PC-9 (cell line): ENCODE measurements at regions not wholly inside any gene's neighbourhood (a gene's known extent, or its start where the extent isn't known, plus 50 kb on each side); places are given as distances from the start of the nearest gene placed in this dataset.

ENCODE experiments used
- BruUV-seq: library from RNA; stranded (reverse); fragments of 400-500 nt; replicated peaks from 2 replicates; lab custom pipeline; 2021; lab: Mats Ljungman, UMichigan
- CTCF ChIA-PET: fragments of 300-600 bp; sonication (Branson Sonifier 250); formaldehyde crosslinking; loops from one replicate; lab custom pipeline; 2022; ENCODE audit warnings: antibody characterized with exemption; lab: Charles Lee
- POLR2A ChIA-PET: fragments of 300-600 bp; sonication (Branson Sonifier 250); formaldehyde crosslinking; loops from one replicate; lab custom pipeline; 2022; ENCODE audit warnings: antibody characterized with exemption; ENCODE audit not compliant: unreplicated experiment; lab: Charles Lee
- DNase-seq, 2 experiments: peaks; one replicate each; pipeline versions ENCODE4 v3.0.0 to v3.0.0-alpha.2; 2015 to 2022; ENCODE audit warnings: mixed read lengths in 1 of 2
- H2AFZ ChIP-seq: fragments of 200-600 bp; sonication (generic); 2 replicates; pipeline ENCODE4 v1.8.1; 2017; ENCODE audit warnings: antibody characterized with exemption
- H3F3A ChIP-seq: fragments of 200-600 bp; sonication (generic); 2 replicates; pipeline ENCODE4 v1.8.1; 2017; ENCODE audit warnings: antibody characterized with exemption, mild to moderate bottlenecking, low read depth; ENCODE audit not compliant: insufficient read depth
- H3K27ac ChIP-seq: fragments of 200-600 bp; sonication (generic); 2 replicates; pipeline ENCODE4 v1.6.1; 2016; ENCODE audit warnings: mixed run types
- H3K27me3 ChIP-seq: fragments of 200-600 bp; sonication (generic); 2 replicates; pipeline ENCODE4 v1.6.1; 2016; ENCODE audit warnings: low read depth, mixed run types; ENCODE audit not compliant: insufficient read depth
- H3K36me3 ChIP-seq: fragments of 200-600 bp; sonication (generic); 2 replicates; pipeline ENCODE4 v1.6.1; 2016; ENCODE audit warnings: low read depth, mixed run types
- H3K4me1 ChIP-seq: fragments of 200-600 bp; sonication (generic); replicated peaks from 2 replicates; pipeline ENCODE4 v1.6.1; 2016; ENCODE audit warnings: mixed run types; ENCODE audit not compliant: insufficient read depth
- H3K4me2 ChIP-seq: fragments of 200-600 bp; sonication (generic); 2 replicates; pipeline ENCODE4 v1.6.1; 2017; ENCODE audit warnings: mixed run types
- H3K4me3 ChIP-seq: fragments of 200-600 bp; sonication (generic); 2 replicates; pipeline ENCODE4 v1.6.1; 2016; ENCODE audit warnings: mixed run types
- H3K79me2 ChIP-seq: fragments of 200-600 bp; sonication (generic); 2 replicates; pipeline ENCODE4 v1.6.1; 2017; ENCODE audit warnings: low read depth, mixed run types
- H3K9me2 ChIP-seq: fragments of 200-600 bp; sonication (generic); 2 replicates; pipeline ENCODE4 v1.8.1; 2017; ENCODE audit warnings: mild to moderate bottlenecking; ENCODE audit not compliant: insufficient read depth
- H3K9me3 ChIP-seq: fragments of 200-600 bp; sonication (generic); 2 replicates; pipeline ENCODE4 v1.8.1; 2016; ENCODE audit warnings: low read depth; ENCODE audit not compliant: insufficient read depth
- H4K20me1 ChIP-seq: fragments of 200-600 bp; sonication (generic); 2 replicates; pipeline ENCODE4 v1.8.1; 2017; ENCODE audit not compliant: insufficient read depth
- CTCF ChIP-seq: fragments of 200-600 bp; sonication (generic); conservative IDR thresholded peaks from 2 replicates; pipeline ENCODE4 v1.6.1; 2017; ENCODE audit warnings: mixed run types, antibody characterized with exemption, mild to moderate bottlenecking, moderate library complexity
- EZH2 ChIP-seq: fragments of 200-600 bp; sonication (generic); IDR thresholded peaks from 2 replicates; pipeline ENCODE4 v1.8.0; 2017; ENCODE audit warnings: antibody characterized with exemption, low read depth
- intact Hi-C: fragments of 100-400 bp; cut with micrococcal nuclease; formaldehyde crosslinking; loops from one replicate; pipeline ENCODE4 v1.10.0; 2022; ENCODE audit not compliant: unreplicated experiment

- intact Hi-C loops = loop anchor here (2.0 to 5.0 kb wide), 3 partner anchors 31 to 187 kb away; no protein-coding TSS in a partner anchor
- H3K4me3 ChIP-seq = no peak overlapping the region
- peaks cover 5% of the 10 kb centered on the region; the same call in 1 of the 2 replicates for H4K20me1 ChIP-seq
- peaks cover 43% of the 10 kb centered on the region for H3K4me1 ChIP-seq
- POLR2A ChIA-PET = interaction anchor here (0.6 to 0.7 kb wide), 3 partner anchors 65 to 185 kb away, joined by 4 to 6 read pairs (median 6); no protein-coding TSS in a partner anchor
- no peaks in the 10 kb centered on the region for H3K9me3 ChIP-seq
- DNase-seq = no peak
- peak overlapping the region; percentile 85; the same call in 1 of the 2 replicates for H3K4me2 ChIP-seq
- TF ChIP-seq EZH2 = no peak
- no peak for TF ChIP-seq CTCF
- no peaks in the 10 kb centered on the region for H3K9me2 ChIP-seq
- BruUV-seq = no TSS peak
- CTCF ChIA-PET = no interaction called here
- peak overlapping the region; percentile 71; the same call in 1 of the 2 replicates for H3K27ac ChIP-seq
- H3K79me2 ChIP-seq = peaks cover 80% of the 10 kb centered on the region
- 0 out of 2 replicates have a peak, but pooled peaks cover 3% of the 10 kb centered on the region for H3K36me3 ChIP-seq
- H2AFZ ChIP-seq = no peak overlapping the region
- H3F3A ChIP-seq = peaks cover 8% of the 10 kb centered on the region; the same call in 1 of the 2 replicates
- H3K27me3 ChIP-seq = no peaks in the 10 kb centered on the region
These were observed 115.2 kb upstream of the BEND6 start for GRCh38 chr6:56839533-56840183.

- Histone ChIP-seq H4K20me1 (peaks cover 5% of the 10 kb centered on the region; the same call in 1 of the 2 replicates), H3K79me2 (peaks cover 86% of the 10 kb centered on the region), H3F3A (peaks cover 4% of the 10 kb centered on the region; the same call in 1 of the 2 replicates), H3K4me3 (no peak overlapping the region), H3K27ac (no peak overlapping the region), H3K4me1 (peaks cover 42% of the 10 kb centered on the region), H3K9me2 (no peaks in the 10 kb centered on the region), H3K36me3 (0 out of 2 replicates have a peak, but pooled peaks cover 3% of the 10 kb centered on the region), H3K9me3 (no peaks in the 10 kb centered on the region), H3K27me3 (no peaks in the 10 kb centered on the region), H3K4me2 (no peak overlapping the region), H2AFZ (no peak overlapping the region)
- CTCF ChIA-PET = no interaction called here
- TF ChIP-seq CTCF = no peak
- TF ChIP-seq EZH2 = no peak
- POLR2A ChIA-PET = no interaction called here
- intact Hi-C loops = no loop called here
- no peak for DNase-seq
- BruUV-seq = no TSS peak
These were observed 115.9 kb upstream of the BEND6 start for GRCh38 chr6:56838965-56839364.

GRCh38 chr6:56838016-56838555 lies 116.8 kb upstream of the BEND6 start:
- peaks cover 4% of the 10 kb centered on the region; the same call in 1 of the 2 replicates for H3F3A ChIP-seq
- H2AFZ ChIP-seq = no peak overlapping the region
- peaks cover 94% of the 10 kb centered on the region for H3K79me2 ChIP-seq
- CTCF ChIA-PET = no interaction called here
- DNase-seq = no peak
- peaks cover 42% of the 10 kb centered on the region for H3K4me1 ChIP-seq
- H4K20me1 ChIP-seq = peaks cover 5% of the 10 kb centered on the region; the same call in 1 of the 2 replicates
- BruUV-seq = no TSS peak
- H3K27ac ChIP-seq = no peak overlapping the region
- no peak for TF ChIP-seq EZH2
- TF ChIP-seq CTCF = no peak
- H3K9me3 ChIP-seq = no peaks in the 10 kb centered on the region
- 0 out of 2 replicates have a peak, but pooled peaks cover 3% of the 10 kb centered on the region for H3K36me3 ChIP-seq
- POLR2A ChIA-PET = no interaction called here
- no peak overlapping the region for H3K4me2 ChIP-seq
- no peaks in the 10 kb centered on the region for H3K27me3 ChIP-seq
- no peaks in the 10 kb centered on the region for H3K9me2 ChIP-seq
- H3K4me3 ChIP-seq = no peak overlapping the region
- intact Hi-C loops = no loop called here
